GM12878 (cell line): ENCODE measurements at regions not wholly inside any gene's neighbourhood (a gene's known extent, or its start where the extent isn't known, plus 50 kb on each side); places are given as distances from the start of the nearest gene placed in this dataset.

Source experiments
- EED ChIP-seq: sonication (generic); IDR thresholded peaks from 2 replicates; pipeline ENCODE4 v1.6.1; 2016; ENCODE audit warnings: antibody characterized with exemption, low read depth
- POLR2A ChIP-seq: IDR thresholded peaks from 2 replicates; pipeline ENCODE4 v1.6.1; 2011; ENCODE audit warnings: low read depth, mild to moderate bottlenecking, low read length
- ZNF24 ChIP-seq: fragments of 450-650 bp; IDR thresholded peaks from 2 replicates; pipeline ENCODE4 v1.6.1; 2017; ENCODE audit warnings: antibody characterized with exemption, mild to moderate bottlenecking
- TF ChIP-seq, protein P1 (sequence below), 3 experiments: IDR thresholded peaks in 2 of 3; conservative IDR thresholded peaks in 1 of 3; 2 replicates each; pipeline ENCODE4 v1.5.1; 2011; ENCODE audit warnings: low read depth in 3 of 3, low read length in 3 of 3, mild to moderate bottlenecking in 3 of 3, control low read depth in 2 of 3, moderate library complexity in 2 of 3, inconsistent platforms in 1 of 3, mixed read lengths in 1 of 3; ENCODE audit not compliant: control insufficient read depth in 2 of 3, insufficient read depth in 1 of 3; ENCODE audit errors: extremely low read depth in 1 of 3

DNA sequence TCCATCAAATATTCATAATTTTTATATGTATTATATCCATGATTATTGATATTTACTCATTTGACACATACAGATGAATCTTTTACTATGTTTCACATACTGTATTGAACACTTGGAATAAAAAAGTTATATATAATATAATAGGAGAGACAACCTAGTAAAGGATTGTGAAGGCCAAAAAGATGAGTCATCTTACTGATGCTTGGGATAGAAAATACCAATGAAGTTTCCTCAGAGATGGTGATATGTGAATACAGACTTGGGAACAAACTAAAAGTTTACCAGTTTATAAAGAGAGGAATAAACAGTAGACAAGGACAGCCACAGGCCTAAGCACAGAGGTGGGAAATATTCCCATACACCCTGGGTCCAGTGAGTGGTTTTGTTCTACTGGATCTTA is 743.9 kb upstream of the FLRT2 start:
- TF ChIP-seq, protein P1, sequence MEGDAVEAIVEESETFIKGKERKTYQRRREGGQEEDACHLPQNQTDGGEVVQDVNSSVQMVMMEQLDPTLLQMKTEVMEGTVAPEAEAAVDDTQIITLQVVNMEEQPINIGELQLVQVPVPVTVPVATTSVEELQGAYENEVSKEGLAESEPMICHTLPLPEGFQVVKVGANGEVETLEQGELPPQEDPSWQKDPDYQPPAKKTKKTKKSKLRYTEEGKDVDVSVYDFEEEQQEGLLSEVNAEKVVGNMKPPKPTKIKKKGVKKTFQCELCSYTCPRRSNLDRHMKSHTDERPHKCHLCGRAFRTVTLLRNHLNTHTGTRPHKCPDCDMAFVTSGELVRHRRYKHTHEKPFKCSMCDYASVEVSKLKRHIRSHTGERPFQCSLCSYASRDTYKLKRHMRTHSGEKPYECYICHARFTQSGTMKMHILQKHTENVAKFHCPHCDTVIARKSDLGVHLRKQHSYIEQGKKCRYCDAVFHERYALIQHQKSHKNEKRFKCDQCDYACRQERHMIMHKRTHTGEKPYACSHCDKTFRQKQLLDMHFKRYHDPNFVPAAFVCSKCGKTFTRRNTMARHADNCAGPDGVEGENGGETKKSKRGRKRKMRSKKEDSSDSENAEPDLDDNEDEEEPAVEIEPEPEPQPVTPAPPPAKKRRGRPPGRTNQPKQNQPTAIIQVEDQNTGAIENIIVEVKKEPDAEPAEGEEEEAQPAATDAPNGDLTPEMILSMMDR (IDR thresholded peaks at IDR 0.05 in 2 of 3, conservative IDR thresholded peaks at IDR 0.05 in 1 of 3; ENCODE audit: control insufficient read depth in 2 of 3, extremely low read depth in 1 of 3, insufficient read depth in 1 of 3, low read depth in 3 of 3, low read length in 3 of 3), result no peak
- no peak for TF ChIP-seq POLR2A
- no peak for TF ChIP-seq EED
- TF ChIP-seq ZNF24, result no peak
